ENCODE measurements at regions not wholly inside any gene's neighbourhood (a gene's known extent, or its start where the extent isn't known, plus 50 kb on each side); places are given as distances from the start of the nearest gene placed in this dataset.

GRCh38 chr1:8112611-8113261 lies 86.6 kb upstream of the ERRFI1 start:
- TF ChIP-seq TCF4 (CRISPR knock-in tag; IDR thresholded peaks at IDR 0.05; ENCODE audit: borderline replicate concordance) (no peak), RARB (CRISPR knock-in tag; IDR thresholded peaks at IDR 0.05) (no peak), ZNF70 (CRISPR knock-in tag; IDR thresholded peaks at IDR 0.05) (no peak), ZFP30 (CRISPR knock-in tag; IDR thresholded peaks at IDR 0.05) (no peak), ZFP3 (CRISPR knock-in tag; IDR thresholded peaks at IDR 0.05) (no peak), ZC3H10 (CRISPR knock-in tag; IDR thresholded peaks at IDR 0.05) (no peak), OSR1 (CRISPR knock-in tag; IDR thresholded peaks at IDR 0.05) (no peak), SNAI2 (CRISPR knock-in tag; IDR thresholded peaks at IDR 0.05) (no peak), ESRRG (CRISPR knock-in tag; IDR thresholded peaks at IDR 0.05) (no peak), PATZ1 (CRISPR knock-in tag; IDR thresholded peaks at IDR 0.05; ENCODE audit: borderline replicate concordance) (no peak), TSHZ2 (CRISPR knock-in tag; IDR thresholded peaks at IDR 0.05) (no peak)

All from SK-N-SH treated with all-trans-retinoic acid at 6 μM for 48 hours (cell line).